Brain microvascular endothelial cell (primary cell): ENCODE measurements at regions not wholly inside any gene's neighbourhood (a gene's known extent, or its start where the extent isn't known, plus 50 kb on each side); places are given as distances from the start of the nearest gene placed in this dataset.

Source experiments
- DNase-seq: peaks from one replicate; pipeline ENCODE4 v3.0.0-alpha.2; 2020
- H3K27ac ChIP-seq: fragments of 250-450 bp; sonication (Bioruptor Pico); 2 replicates; pipeline ENCODE4 v1.5.1; 2020; ENCODE audit warnings: mild to moderate bottlenecking, moderate library complexity
- H3K27me3 ChIP-seq: fragments of 250-450 bp; sonication (Bioruptor Pico); replicated peaks from 2 replicates; pipeline ENCODE4 v1.5.1; 2020; ENCODE audit warnings: mild to moderate bottlenecking
- H3K36me3 ChIP-seq: fragments of 250-450 bp; sonication (Bioruptor Pico); replicated peaks from 2 replicates; pipeline ENCODE4 v1.5.1; 2020; ENCODE audit warnings: mild to moderate bottlenecking
- H3K4me3 ChIP-seq: 2 replicates; pipeline ENCODE4 v1.5.1; 2011; ENCODE audit warnings: low read depth, mild to moderate bottlenecking, control low read depth, low read length, moderate library complexity
- in situ Hi-C: cut with HindIII; loops from 2 replicates; pipeline ENCODE4 v1.10.0; 2017; ENCODE audit warnings: low sequenced_read_pairs, low pct_ligation_motif_present
- TF ChIP-seq, protein P1 (sequence below): IDR thresholded peaks from 2 replicates; pipeline ENCODE4 v1.5.1; 2011; ENCODE audit warnings: low read depth, mild to moderate bottlenecking, moderate library complexity, low read length, control low read depth, inconsistent platforms; ENCODE audit errors: missing control alignments

DNA sequence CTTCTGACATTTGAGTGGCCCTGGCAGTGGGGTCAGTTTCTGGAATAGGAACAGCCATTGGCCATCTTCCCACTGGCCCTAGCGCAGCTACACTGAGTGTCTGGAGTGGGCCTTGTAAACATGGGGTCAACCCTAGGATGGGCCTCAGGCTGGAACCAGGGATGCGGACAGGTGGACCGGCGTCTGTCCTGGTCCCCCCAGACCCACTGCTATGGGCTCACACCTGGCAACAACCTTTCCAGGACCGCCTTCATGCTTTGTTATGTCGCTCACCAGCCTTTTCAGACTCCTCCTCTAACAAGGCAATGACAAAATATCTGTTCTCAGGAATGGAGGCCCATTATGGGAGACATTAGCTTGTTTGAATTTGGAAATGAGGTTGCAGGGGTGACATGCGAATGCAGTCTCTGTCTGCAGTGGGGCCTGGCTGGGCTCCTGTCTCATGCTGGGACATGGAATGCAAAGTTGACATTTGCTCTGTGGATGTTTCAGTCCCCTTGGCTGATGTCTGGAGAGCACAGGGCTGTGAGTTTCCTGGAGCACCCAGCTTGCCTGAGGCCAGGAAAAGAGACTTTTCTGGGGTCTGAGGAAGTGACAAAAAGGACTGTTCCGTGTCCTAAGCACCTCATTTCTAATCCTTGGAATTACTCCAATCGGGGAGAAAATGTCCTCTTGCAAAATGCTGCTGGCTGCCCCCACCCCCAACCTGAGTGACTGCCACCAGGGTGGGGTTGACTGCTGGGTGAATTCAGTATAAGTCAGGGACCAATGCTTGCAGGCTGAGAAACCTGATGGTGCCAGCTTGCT is 98.7 kb upstream of the PMEPA1 start:
- TF ChIP-seq, protein P1, sequence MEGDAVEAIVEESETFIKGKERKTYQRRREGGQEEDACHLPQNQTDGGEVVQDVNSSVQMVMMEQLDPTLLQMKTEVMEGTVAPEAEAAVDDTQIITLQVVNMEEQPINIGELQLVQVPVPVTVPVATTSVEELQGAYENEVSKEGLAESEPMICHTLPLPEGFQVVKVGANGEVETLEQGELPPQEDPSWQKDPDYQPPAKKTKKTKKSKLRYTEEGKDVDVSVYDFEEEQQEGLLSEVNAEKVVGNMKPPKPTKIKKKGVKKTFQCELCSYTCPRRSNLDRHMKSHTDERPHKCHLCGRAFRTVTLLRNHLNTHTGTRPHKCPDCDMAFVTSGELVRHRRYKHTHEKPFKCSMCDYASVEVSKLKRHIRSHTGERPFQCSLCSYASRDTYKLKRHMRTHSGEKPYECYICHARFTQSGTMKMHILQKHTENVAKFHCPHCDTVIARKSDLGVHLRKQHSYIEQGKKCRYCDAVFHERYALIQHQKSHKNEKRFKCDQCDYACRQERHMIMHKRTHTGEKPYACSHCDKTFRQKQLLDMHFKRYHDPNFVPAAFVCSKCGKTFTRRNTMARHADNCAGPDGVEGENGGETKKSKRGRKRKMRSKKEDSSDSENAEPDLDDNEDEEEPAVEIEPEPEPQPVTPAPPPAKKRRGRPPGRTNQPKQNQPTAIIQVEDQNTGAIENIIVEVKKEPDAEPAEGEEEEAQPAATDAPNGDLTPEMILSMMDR, result no peak
- H3K27me3 ChIP-seq, result no peaks in the 10 kb centered on the region
- H3K4me3 ChIP-seq, result no peak overlapping the region
- no peak overlapping the region for H3K27ac ChIP-seq
- in situ Hi-C loops, result no loop called here
- no peaks in the 10 kb centered on the region for H3K36me3 ChIP-seq
- no peak for DNase-seq

DNA sequence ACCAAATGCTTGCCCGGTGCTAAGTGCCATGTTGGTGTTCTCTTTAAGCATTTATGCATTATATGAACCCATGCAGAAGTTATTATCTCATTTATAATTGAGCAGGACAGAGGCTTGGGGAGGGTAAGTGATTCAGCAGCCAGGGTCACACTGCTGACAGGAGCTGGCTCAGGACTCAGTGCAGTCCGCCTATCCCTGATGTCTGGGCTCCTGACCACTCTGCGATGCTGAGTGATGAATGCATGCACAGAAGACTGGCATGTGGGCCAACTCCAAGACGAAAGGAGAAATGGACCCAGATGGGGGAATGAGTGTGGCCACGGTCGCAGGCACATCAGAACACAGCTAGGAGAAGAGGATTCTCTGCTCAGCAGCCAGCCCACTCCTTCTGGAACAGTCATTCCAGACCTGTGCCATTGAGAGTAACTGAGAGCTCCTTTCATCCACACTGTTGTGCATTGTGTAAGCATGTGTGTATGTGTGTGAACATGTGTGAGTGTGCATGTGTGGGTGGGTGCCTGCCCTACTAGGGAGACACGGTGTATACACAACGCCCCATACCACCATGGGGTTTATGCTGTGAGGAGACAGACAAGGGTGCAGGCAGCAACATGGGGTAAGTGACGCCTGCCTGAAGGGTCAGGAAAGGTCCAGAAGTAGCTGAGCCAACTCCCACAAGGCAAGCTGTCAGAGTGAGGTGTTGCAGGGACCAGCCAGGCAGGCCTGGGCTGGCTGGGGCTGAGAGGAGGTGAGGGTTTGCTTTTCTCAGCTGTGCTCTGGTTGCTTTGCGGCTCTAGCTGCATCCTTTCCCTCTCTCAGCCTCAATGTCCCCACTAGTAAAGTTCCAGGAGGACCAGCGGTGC is 97.8 kb upstream of the PMEPA1 start:
- in situ Hi-C loops, result no loop called here
- TF ChIP-seq, protein P1, result no peak
- Histone ChIP-seq H3K4me3 (no peak overlapping the region), H3K27ac (no peak overlapping the region), H3K27me3 (no peaks in the 10 kb centered on the region), H3K36me3 (no peaks in the 10 kb centered on the region)
- DNase-seq, result no peak

DNA sequence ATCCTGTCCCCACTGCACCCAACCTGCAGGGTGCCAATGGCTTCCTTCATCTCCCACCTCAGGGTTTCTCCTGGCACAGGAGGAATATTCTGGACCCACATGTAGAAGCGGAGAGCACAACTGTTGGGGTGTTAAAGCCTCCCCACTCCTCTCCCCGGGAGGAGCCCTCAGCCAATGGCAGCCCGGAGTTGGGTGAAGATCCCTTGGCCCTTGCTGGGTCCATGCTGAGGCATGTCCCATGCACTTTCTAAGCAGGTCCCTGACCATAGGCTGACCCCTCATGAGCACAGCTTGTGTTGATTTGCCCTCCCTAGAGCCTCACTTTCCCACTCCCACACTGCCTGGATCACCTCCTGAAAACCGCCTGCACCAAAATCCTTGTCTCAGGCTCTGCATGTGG is 97.2 kb upstream of the PMEPA1 start:
- TF ChIP-seq, protein P1, result no peak
- Histone ChIP-seq H3K27me3 (no peaks in the 10 kb centered on the region), H3K27ac (no peak overlapping the region), H3K36me3 (no peaks in the 10 kb centered on the region), H3K4me3 (no peak overlapping the region)
- no peak for DNase-seq
- in situ Hi-C loops, result no loop called here

DNA sequence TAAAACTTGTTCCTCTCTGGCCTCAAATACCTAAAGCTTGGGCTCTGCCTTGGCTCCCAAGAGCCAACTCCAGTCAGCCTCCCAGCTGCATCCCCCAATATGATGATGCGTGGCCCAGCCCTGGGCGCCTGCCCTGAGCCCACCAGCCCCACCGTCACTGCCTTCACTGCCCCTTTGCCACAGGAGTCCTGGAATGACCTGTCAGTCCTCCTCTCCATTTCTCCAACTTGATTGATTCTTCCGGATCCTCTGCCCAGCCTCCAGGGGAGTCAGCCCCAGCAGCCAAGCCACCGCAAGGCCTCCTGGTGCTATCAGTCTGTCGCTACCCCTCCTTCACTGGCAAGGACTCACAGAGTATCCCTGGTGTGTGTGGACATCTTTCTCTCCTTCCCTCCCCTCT is 96.7 kb upstream of the PMEPA1 start:
- Histone ChIP-seq H3K27me3 (no peaks in the 10 kb centered on the region), H3K4me3 (no peak overlapping the region), H3K27ac (no peak overlapping the region), H3K36me3 (no peaks in the 10 kb centered on the region)
- no peak for DNase-seq
- TF ChIP-seq, protein P1, result no peak
- in situ Hi-C loops, result no loop called here

DNA sequence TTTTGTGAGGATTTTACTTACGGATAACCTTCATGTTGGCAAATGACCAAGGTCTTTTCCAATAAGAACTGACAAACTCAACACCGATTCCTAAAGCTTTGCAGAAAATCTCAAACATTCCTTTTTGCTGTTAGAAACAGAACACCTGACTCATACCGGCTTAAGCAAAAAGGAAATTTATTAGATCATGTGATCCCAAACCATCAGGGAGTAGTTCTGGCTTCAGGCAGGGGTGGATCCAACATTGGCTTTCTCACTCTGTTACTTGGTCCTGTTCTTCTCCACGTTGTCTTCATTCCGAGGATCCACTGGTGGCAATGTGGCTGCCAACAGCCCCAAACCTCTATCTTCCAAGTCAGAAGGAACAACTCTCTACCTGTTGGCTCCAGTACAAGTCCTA is 95.9 kb upstream of the PMEPA1 start:
- no peak overlapping the region for H3K27ac ChIP-seq
- TF ChIP-seq, protein P1, result no peak
- no peak overlapping the region for H3K4me3 ChIP-seq
- H3K36me3 ChIP-seq, result no peaks in the 10 kb centered on the region
- H3K27me3 ChIP-seq, result no peaks in the 10 kb centered on the region
- in situ Hi-C loops, result no loop called here
- no peak for DNase-seq
